ENCODE measurements at regions not wholly inside any gene's neighbourhood (a gene's known extent, or its start where the extent isn't known, plus 50 kb on each side); places are given as distances from the start of the nearest gene placed in this dataset.

DNA sequence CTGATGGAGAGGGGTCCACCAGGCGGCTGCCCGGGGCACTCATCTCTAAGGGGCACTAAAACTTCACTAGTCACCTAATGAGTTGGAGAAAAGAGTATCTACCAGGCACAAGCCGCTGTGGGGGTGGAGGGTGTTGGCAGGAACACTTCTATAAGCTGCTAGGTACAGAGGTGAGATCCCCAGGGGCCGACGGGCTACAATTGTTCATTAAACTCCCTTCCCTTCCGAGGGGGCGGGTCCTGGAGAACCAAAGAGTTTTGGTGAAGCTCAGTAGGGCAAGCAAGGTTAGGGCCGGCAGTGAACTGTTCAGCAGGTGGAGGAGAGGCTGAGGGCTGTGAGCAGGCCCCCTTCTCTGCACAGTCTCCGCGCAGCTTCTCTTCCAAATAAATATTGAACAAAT lies 78.7 kb upstream of the ARAP3 start:
- Histone ChIP-seq H3K4me2 (ENCODE audit: low read depth, low read length) (no peak overlapping the region), H3K4me1 (ENCODE audit: insufficient read depth, low read length) (no peaks in the 10 kb centered on the region), H3K4me3 (replicated peaks in 1 of 3; ENCODE audit: insufficient read depth in 1 of 3, low read depth in 2 of 3, low read length in 3 of 3) (no peak overlapping the region), H3K9me3 (ENCODE audit: low read length) (no peaks in the 10 kb centered on the region), H2AFZ (ENCODE audit: low read length) (no peak overlapping the region), H3K27ac (ENCODE audit: extremely low read length, insufficient read depth, low read length) (no peak overlapping the region), H4K20me1 (ENCODE audit: insufficient read depth, low read length) (no peaks in the 10 kb centered on the region), H3K36me3 (replicated peaks in 1 of 2; ENCODE audit: control insufficient read depth in 1 of 2, insufficient read depth in 2 of 2, low read length in 2 of 2) (no peaks in the 10 kb centered on the region), H3K79me2 (ENCODE audit: insufficient read depth, low read length) (no peaks in the 10 kb centered on the region), H3K27me3 (ENCODE audit: control insufficient read depth in 1 of 2, insufficient read depth in 2 of 2, low read length in 2 of 2) (peaks cover 4 to 49% of the 10 kb centered on the region in 2 experiments; a peak in 4 of 5 replicates), H3K9ac (ENCODE audit: insufficient read depth, low read depth, low read length) (no peak overlapping the region)
- POLR2A ChIA-PET: no interaction called here
- CTCF ChIA-PET (ENCODE audit: low intra/inter-chr PET ratio, low total read pairs): no interaction called here
- DNase-seq (ENCODE audit: low spot score): no peak
- no peak for TF ChIP-seq FIP1L1 (IDR thresholded peaks at IDR 0.05; ENCODE audit: borderline replicate concordance, insufficient read depth, low read depth, low read length)
- no peak for TF ChIP-seq ATRX (CRISPR knock-in tag; IDR thresholded peaks at IDR 0.05; ENCODE audit: borderline replicate concordance)
- FAIRE-seq: no peak
- in situ Hi-C loops (cut with HindIII; ENCODE audit: extremely low pct_ligation_motif_present, low pct_unique_long_range_greater_than_20kb): no loop called here
- no peak for ATAC-seq
- WGBS (ENCODE audit: low lambda C conversion rate): 3% methylated on average over 8 of the region's 10 CpGs
- no TSS peak for BruUV-seq (replicated peaks)
- intact Hi-C loops (cut with micrococcal nuclease; ENCODE audit: unreplicated experiment): no loop called here

- Histone ChIP-seq H2AFZ (ENCODE audit: low read length) (no peak overlapping the region), H4K20me1 (ENCODE audit: insufficient read depth, low read length) (no peaks in the 10 kb centered on the region), H3K27me3 (ENCODE audit: control insufficient read depth in 1 of 2, insufficient read depth in 2 of 2, low read length in 2 of 2) (peaks cover 4 to 49% of the 10 kb centered on the region in 2 experiments; a peak in 4 of 5 replicates), H3K4me1 (ENCODE audit: insufficient read depth, low read length) (no peaks in the 10 kb centered on the region), H3K36me3 (replicated peaks in 1 of 2; ENCODE audit: control insufficient read depth in 1 of 2, insufficient read depth in 2 of 2, low read length in 2 of 2) (no peaks in the 10 kb centered on the region), H3K9ac (ENCODE audit: insufficient read depth, low read depth, low read length) (no peak overlapping the region), H3K4me2 (ENCODE audit: low read depth, low read length) (no peak overlapping the region), H3K79me2 (ENCODE audit: insufficient read depth, low read length) (no peaks in the 10 kb centered on the region), H3K27ac (ENCODE audit: extremely low read length, insufficient read depth, low read length) (no peak overlapping the region), H3K9me3 (ENCODE audit: low read length) (no peaks in the 10 kb centered on the region), H3K4me3 (replicated peaks in 1 of 3; ENCODE audit: insufficient read depth in 1 of 3, low read depth in 2 of 3, low read length in 3 of 3) (no peak overlapping the region)
- WGBS (ENCODE audit: low lambda C conversion rate): 24% methylated on average over 3 of the region's 4 CpGs
- BruUV-seq (replicated peaks): no TSS peak
- POLR2A ChIA-PET: no interaction called here
- ATAC-seq (no peak), FAIRE-seq (no peak), DNase-seq (ENCODE audit: low spot score) (no peak)
- CTCF ChIA-PET (ENCODE audit: low intra/inter-chr PET ratio, low total read pairs): no interaction called here
- intact Hi-C loops (cut with micrococcal nuclease; ENCODE audit: unreplicated experiment): no loop called here
- in situ Hi-C loops (cut with HindIII; ENCODE audit: extremely low pct_ligation_motif_present, low pct_unique_long_range_greater_than_20kb): no loop called here
- TF ChIP-seq ZNF382 (CRISPR knock-in tag; IDR thresholded peaks at IDR 0.05; ENCODE audit: borderline replicate concordance): no peak
- no peak for TF ChIP-seq ZNF775 (CRISPR knock-in tag; IDR thresholded peaks at IDR 0.05; ENCODE audit: borderline replicate concordance)
- no peak for TF ChIP-seq HNRNPK (IDR thresholded peaks at IDR 0.05; ENCODE audit: low read depth, low read length, poor library complexity, severe bottlenecking)
- no peak for TF ChIP-seq GABPB1 (CRISPR knock-in tag; IDR thresholded peaks at IDR 0.05)
- no peak for TF ChIP-seq ZNF883 (CRISPR knock-in tag; IDR thresholded peaks at IDR 0.05; ENCODE audit: not compliant biosample characterization)
- TF ChIP-seq SP140L (CRISPR knock-in tag; IDR thresholded peaks at IDR 0.05; ENCODE audit: borderline replicate concordance): no peak
- no peak for TF ChIP-seq KLF9 (CRISPR knock-in tag; IDR thresholded peaks at IDR 0.05; ENCODE audit: low read depth)
- TF ChIP-seq ARHGAP35 (CRISPR knock-in tag; IDR thresholded peaks at IDR 0.05; ENCODE audit: borderline replicate concordance): no peak
These were observed 78.2 kb upstream of the ARAP3 start for GRCh38 chr5:141760193-141760592.

Measured in HepG2 (cell line).